ENCODE measurements at regions not wholly inside any gene's neighbourhood (a gene's known extent, or its start where the extent isn't known, plus 50 kb on each side); places are given as distances from the start of the nearest gene placed in this dataset.

GRCh38 chr6:14728396-14729024 lies 517.4 kb upstream of the JARID2 start:
- no peak for ATAC-seq
- no peak for TF ChIP-seq PPARA (CRISPR knock-in tag; IDR thresholded peaks at IDR 0.05; ENCODE audit: borderline replicate concordance)
- no peak for TF ChIP-seq ZNF565 (CRISPR knock-in tag; conservative IDR thresholded peaks at IDR 0.05; ENCODE audit: low read depth)
- no peak for TF ChIP-seq ZC3H10 (CRISPR knock-in tag; IDR thresholded peaks at IDR 0.05)
- TF ChIP-seq BACH2 (CRISPR knock-in tag; IDR thresholded peaks at IDR 0.05; ENCODE audit: borderline replicate concordance) = no peak

DNA sequence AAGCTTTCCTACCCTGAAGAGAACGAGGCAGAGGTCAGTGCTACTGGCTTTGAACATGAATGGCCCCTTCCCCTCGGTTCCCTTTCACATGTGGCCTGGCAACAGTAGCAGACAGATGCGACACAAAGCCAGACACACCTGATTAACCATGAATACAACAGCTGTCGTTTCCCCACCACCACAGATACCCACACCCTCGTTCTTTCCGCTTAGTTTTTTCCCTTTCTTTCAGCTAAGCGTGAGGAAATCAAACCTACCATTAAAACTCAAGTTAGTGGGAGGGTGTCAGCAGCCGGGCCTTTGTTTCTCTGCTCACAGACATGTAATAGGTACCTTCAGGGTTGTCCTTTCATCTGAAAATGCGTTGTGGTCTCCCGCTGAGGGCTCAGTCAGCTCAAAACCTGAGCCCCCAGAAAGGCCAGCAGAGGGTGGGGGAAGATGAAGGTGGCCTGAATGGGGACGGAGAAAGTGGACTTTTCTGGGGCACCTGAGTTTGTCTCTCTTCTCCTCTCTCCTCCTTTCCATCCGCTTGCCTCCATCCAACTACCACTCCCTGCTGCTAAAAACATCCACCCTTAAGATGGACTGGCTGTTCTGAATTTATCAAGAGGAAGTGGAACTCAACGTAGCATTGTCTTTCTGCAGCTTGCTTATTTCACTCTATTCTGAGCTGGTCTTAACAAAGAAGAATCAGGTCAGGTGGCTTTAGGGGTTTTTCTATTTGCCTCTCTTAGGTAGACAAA lies 516.6 kb upstream of the JARID2 start:
- no peak for ATAC-seq
- TF ChIP-seq TCF4 (CRISPR knock-in tag; IDR thresholded peaks at IDR 0.05; ENCODE audit: borderline replicate concordance) = no peak
- no peak for TF ChIP-seq ZNF565 (CRISPR knock-in tag; conservative IDR thresholded peaks at IDR 0.05; ENCODE audit: low read depth)
- TF ChIP-seq SNAI2 (CRISPR knock-in tag; IDR thresholded peaks at IDR 0.05) = no peak
- no peak for TF ChIP-seq OSR1 (CRISPR knock-in tag; IDR thresholded peaks at IDR 0.05)
- no peak for TF ChIP-seq ISL1 (CRISPR knock-in tag; IDR thresholded peaks at IDR 0.05)
- no peak for TF ChIP-seq ESRRG (CRISPR knock-in tag; IDR thresholded peaks at IDR 0.05)
- no peak for TF ChIP-seq PATZ1 (CRISPR knock-in tag; IDR thresholded peaks at IDR 0.05; ENCODE audit: borderline replicate concordance)
- TF ChIP-seq ZNF8 (CRISPR knock-in tag; IDR thresholded peaks at IDR 0.05) = no peak
- no peak for TF ChIP-seq ARNTL (CRISPR knock-in tag; IDR thresholded peaks at IDR 0.05; ENCODE audit: borderline replicate concordance, low read depth)

- no peak for TF ChIP-seq BACH2 (CRISPR knock-in tag; IDR thresholded peaks at IDR 0.05; ENCODE audit: borderline replicate concordance)
- no peak for TF ChIP-seq CSRNP3 (CRISPR knock-in tag; IDR thresholded peaks at IDR 0.05)
- no peak for TF ChIP-seq ZFP3 (CRISPR knock-in tag; IDR thresholded peaks at IDR 0.05)
- TF ChIP-seq PPARA (CRISPR knock-in tag; IDR thresholded peaks at IDR 0.05; ENCODE audit: borderline replicate concordance) = no peak
- no peak for TF ChIP-seq TCF4 (CRISPR knock-in tag; IDR thresholded peaks at IDR 0.05; ENCODE audit: borderline replicate concordance)
- TF ChIP-seq, protein P1, sequence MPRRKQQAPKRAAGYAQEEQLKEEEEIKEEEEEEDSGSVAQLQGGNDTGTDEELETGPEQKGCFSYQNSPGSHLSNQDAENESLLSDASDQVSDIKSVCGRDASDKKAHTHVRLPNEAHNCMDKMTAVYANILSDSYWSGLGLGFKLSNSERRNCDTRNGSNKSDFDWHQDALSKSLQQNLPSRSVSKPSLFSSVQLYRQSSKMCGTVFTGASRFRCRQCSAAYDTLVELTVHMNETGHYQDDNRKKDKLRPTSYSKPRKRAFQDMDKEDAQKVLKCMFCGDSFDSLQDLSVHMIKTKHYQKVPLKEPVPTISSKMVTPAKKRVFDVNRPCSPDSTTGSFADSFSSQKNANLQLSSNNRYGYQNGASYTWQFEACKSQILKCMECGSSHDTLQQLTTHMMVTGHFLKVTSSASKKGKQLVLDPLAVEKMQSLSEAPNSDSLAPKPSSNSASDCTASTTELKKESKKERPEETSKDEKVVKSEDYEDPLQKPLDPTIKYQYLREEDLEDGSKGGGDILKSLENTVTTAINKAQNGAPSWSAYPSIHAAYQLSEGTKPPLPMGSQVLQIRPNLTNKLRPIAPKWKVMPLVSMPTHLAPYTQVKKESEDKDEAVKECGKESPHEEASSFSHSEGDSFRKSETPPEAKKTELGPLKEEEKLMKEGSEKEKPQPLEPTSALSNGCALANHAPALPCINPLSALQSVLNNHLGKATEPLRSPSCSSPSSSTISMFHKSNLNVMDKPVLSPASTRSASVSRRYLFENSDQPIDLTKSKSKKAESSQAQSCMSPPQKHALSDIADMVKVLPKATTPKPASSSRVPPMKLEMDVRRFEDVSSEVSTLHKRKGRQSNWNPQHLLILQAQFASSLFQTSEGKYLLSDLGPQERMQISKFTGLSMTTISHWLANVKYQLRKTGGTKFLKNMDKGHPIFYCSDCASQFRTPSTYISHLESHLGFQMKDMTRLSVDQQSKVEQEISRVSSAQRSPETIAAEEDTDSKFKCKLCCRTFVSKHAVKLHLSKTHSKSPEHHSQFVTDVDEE (CRISPR knock-in tag; IDR thresholded peaks at IDR 0.05) = no peak
- no peak for TF ChIP-seq TOX (CRISPR knock-in tag; IDR thresholded peaks at IDR 0.05; ENCODE audit: borderline replicate concordance)
- no peak for TF ChIP-seq SNAI2 (CRISPR knock-in tag; IDR thresholded peaks at IDR 0.05)
- no peak for TF ChIP-seq PATZ1 (CRISPR knock-in tag; IDR thresholded peaks at IDR 0.05; ENCODE audit: borderline replicate concordance)
- no peak for TF ChIP-seq ZFP30 (CRISPR knock-in tag; IDR thresholded peaks at IDR 0.05)
- no peak for TF ChIP-seq ESRRG (CRISPR knock-in tag; IDR thresholded peaks at IDR 0.05)
- no peak for TF ChIP-seq POU6F1 (CRISPR knock-in tag; IDR thresholded peaks at IDR 0.05; ENCODE audit: borderline replicate concordance, low read depth)
- no peak for TF ChIP-seq OSR1 (CRISPR knock-in tag; IDR thresholded peaks at IDR 0.05)
- no peak for TF ChIP-seq ZNF565 (CRISPR knock-in tag; conservative IDR thresholded peaks at IDR 0.05; ENCODE audit: low read depth)
- no peak for TF ChIP-seq CREB5 (CRISPR knock-in tag; IDR thresholded peaks at IDR 0.05; ENCODE audit: low read depth)
- TF ChIP-seq ZNF8 (CRISPR knock-in tag; IDR thresholded peaks at IDR 0.05) = no peak
- no peak for TF ChIP-seq ZNF70 (CRISPR knock-in tag; IDR thresholded peaks at IDR 0.05)
- TF ChIP-seq RARB (CRISPR knock-in tag; IDR thresholded peaks at IDR 0.05) = no peak
- no peak for TF ChIP-seq ARNTL (CRISPR knock-in tag; IDR thresholded peaks at IDR 0.05; ENCODE audit: borderline replicate concordance, low read depth)
- ATAC-seq = no peak
These were observed 515.2 kb upstream of the JARID2 start for GRCh38 chr6:14730654-14731053.
